NB4 (cell line): ENCODE measurements at regions not wholly inside any gene's neighbourhood (a gene's known extent, or its start where the extent isn't known, plus 50 kb on each side); places are given as distances from the start of the nearest gene placed in this dataset.

Experiments
- DNase-seq: peaks from one replicate; pipeline ENCODE4 v3.0.0; 2010; ENCODE audit warnings: low read depth
- H3K4me3 ChIP-seq: one replicate; pipeline ENCODE4 v1.5.1; 2011; ENCODE audit warnings: mild to moderate bottlenecking, low read depth, low read length, moderate library complexity
- CTCF ChIP-seq: IDR thresholded peaks from one replicate; pipeline ENCODE4 v1.5.1; 2012; ENCODE audit warnings: low read depth, low read length
- MAX ChIP-seq: IDR thresholded peaks from 2 replicates; pipeline ENCODE4 v1.6.1; 2011; ENCODE audit warnings: low read depth, low read length
- MYC ChIP-seq: IDR thresholded peaks from 2 replicates; pipeline ENCODE4 v1.6.1; 2011; ENCODE audit warnings: low read depth, low read length
- POLR2A ChIP-seq: IDR thresholded peaks from 2 replicates; pipeline ENCODE4 v1.6.1; 2011; ENCODE audit warnings: mild to moderate bottlenecking; ENCODE audit not compliant: insufficient read length; ENCODE audit errors: extremely low read depth

DNA sequence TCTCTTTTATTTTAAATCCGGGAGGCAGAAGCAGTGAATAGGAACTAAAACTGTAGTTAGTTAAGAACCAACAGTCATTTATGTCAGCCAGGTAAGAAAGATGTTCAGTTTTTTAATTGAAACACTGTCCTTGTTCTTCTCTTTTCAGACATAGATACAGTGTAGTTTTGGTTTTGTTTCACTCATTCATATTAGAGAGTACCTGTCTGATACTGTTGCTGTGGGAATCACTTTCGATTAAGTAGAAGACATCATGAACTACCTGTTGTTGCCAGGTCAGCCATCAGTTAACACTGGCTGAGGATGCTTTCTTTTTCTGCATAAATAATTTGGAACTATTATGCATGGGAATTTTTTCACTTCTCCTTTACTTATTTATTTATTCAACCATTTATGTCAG is 700.4 kb downstream of the OTOL1 start:
- DNase-seq = no peak
- TF ChIP-seq CTCF (no peak), MAX (no peak), MYC (no peak), POLR2A (no peak)
- H3K4me3 ChIP-seq = no peak overlapping the region

GRCh38 chr3:162200836-162201235 is 704.2 kb downstream of the OTOL1 start:
- DNase-seq = no peak
- TF ChIP-seq MAX = no peak
- no peak for TF ChIP-seq POLR2A
- no peak for TF ChIP-seq MYC
- TF ChIP-seq CTCF = no peak
- H3K4me3 ChIP-seq = no peak overlapping the region

DNA sequence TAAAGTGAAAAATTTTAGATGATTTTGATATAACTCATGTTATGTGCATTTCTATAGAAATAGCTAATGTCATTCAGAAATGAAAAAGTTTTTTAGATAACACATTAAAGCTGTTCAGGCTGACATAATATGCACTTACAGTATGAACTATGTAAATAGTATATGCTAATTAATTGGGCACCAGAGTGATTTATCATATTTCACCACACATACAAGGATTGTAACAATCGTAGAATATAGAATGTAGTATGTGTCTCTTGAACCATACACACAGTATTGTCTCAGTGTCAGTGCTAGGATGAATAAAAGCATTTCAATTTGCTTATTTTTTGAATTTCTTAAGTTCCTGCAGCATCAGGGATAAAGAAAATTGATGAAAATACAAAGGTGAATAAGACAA is 710.0 kb downstream of the OTOL1 start:
- DNase-seq = no peak
- no peak for TF ChIP-seq CTCF
- no peak for TF ChIP-seq MYC
- TF ChIP-seq MAX = no peak
- TF ChIP-seq POLR2A = no peak
- no peak overlapping the region for H3K4me3 ChIP-seq

GRCh38 chr3:162211470-162211869 is 714.9 kb downstream of the OTOL1 start:
- TF ChIP-seq POLR2A (no peak), CTCF (no peak), MYC (no peak), MAX (no peak)
- H3K4me3 ChIP-seq = no peak overlapping the region
- no peak for DNase-seq

GRCh38 chr3:162213196-162213595 is 716.6 kb downstream of the OTOL1 start:
- DNase-seq = no peak
- TF ChIP-seq CTCF (no peak), MYC (no peak), MAX (no peak), POLR2A (no peak)

GRCh38 chr3:162213956-162214355 is 717.3 kb downstream of the OTOL1 start:
- DNase-seq = no peak
- TF ChIP-seq CTCF (no peak), POLR2A (no peak), MYC (no peak), MAX (no peak)
- H3K4me3 ChIP-seq = no peak overlapping the region

More at GRCh38 chr3:162213196-162213595, 716.6 kb downstream of the OTOL1 start:
- H3K4me3 ChIP-seq = no peak overlapping the region
